ENCODE measurements at regions not wholly inside any gene's neighbourhood (a gene's known extent, or its start where the extent isn't known, plus 50 kb on each side); places are given as distances from the start of the nearest gene placed in this dataset.
"Not testable (repeated sequence)": the region's sequence is repeated elsewhere in the genome, so short reads cannot be mapped to it uniquely, and the experiment has no call there.

DNA sequence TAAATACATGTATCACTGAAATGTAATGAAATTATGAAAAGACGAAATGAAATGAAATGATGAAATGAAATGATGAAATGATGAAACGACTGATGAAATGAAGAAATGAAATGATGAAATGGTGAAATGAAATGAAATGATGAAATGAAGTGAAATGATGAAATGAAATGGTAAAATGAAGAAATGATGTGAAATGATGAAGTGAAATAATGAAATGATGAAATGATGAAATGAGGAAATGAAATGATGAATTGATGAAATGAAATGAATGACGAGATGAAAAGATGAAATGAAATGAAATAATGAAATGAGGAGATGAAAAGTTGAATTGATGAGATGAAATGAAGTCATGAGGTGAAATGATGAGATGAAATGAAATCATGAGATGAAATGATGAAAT is 594.7 kb downstream of the TP53TG3F start:
- Histone ChIP-seq H3K27me3 (ENCODE audit: insufficient read depth, poor library complexity, severe bottlenecking) (peaks cover 10% of the 10 kb centered on the region), H3K4me3 (ENCODE audit: severe bottlenecking) (no peak overlapping the region), H3K36me3 (ENCODE audit: low read depth) (no peaks in the 10 kb centered on the region), H3K9me3 (ENCODE audit: severe bottlenecking) (peaks cover 3% of the 10 kb centered on the region), H3K4me1 (ENCODE audit: insufficient read depth, poor library complexity, severe bottlenecking) (no peaks in the 10 kb centered on the region), H3K27ac (ENCODE audit: poor library complexity, severe bottlenecking) (no peak overlapping the region)
- DNase-seq (ENCODE audit: low spot score): no peak
- TF ChIP-seq, protein P1, sequence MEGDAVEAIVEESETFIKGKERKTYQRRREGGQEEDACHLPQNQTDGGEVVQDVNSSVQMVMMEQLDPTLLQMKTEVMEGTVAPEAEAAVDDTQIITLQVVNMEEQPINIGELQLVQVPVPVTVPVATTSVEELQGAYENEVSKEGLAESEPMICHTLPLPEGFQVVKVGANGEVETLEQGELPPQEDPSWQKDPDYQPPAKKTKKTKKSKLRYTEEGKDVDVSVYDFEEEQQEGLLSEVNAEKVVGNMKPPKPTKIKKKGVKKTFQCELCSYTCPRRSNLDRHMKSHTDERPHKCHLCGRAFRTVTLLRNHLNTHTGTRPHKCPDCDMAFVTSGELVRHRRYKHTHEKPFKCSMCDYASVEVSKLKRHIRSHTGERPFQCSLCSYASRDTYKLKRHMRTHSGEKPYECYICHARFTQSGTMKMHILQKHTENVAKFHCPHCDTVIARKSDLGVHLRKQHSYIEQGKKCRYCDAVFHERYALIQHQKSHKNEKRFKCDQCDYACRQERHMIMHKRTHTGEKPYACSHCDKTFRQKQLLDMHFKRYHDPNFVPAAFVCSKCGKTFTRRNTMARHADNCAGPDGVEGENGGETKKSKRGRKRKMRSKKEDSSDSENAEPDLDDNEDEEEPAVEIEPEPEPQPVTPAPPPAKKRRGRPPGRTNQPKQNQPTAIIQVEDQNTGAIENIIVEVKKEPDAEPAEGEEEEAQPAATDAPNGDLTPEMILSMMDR (IDR thresholded peaks at IDR 0.05; ENCODE audit: poor library complexity, severe bottlenecking): no peak
- no peak for ATAC-seq (ENCODE audit: low read depth)

DNA sequence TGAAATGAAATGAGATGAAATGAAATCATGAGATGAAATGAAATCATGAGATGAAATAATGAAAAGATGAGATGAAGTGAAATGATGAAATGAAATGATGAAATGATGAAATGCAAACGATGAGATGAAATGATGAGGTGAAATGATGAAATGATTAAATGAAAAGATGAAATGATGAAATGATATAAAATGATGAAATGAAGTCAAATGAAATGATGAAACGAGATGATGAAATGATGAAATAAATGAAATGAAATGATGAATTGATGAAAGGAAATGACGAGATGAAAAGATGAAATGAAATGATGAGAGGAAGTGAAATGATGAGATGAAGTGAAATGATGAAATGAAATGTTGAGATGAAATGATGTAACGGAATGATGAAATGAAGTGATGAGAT is 595.6 kb downstream of the TP53TG3F start:
- H3K27me3 ChIP-seq (ENCODE audit: insufficient read depth, poor library complexity, severe bottlenecking): peaks cover 4% of the 10 kb centered on the region
- peaks cover 3% of the 10 kb centered on the region for H3K9me3 ChIP-seq (ENCODE audit: severe bottlenecking)
- ATAC-seq (ENCODE audit: low read depth) (no peak), DNase-seq (ENCODE audit: low spot score) (no peak)
- no peak overlapping the region for H3K27ac ChIP-seq (ENCODE audit: poor library complexity, severe bottlenecking)
- no peaks in the 10 kb centered on the region for H3K36me3 ChIP-seq (ENCODE audit: low read depth)
- TF ChIP-seq, protein P1 (IDR thresholded peaks at IDR 0.05; ENCODE audit: poor library complexity, severe bottlenecking): no peak
- no peaks in the 10 kb centered on the region for H3K4me1 ChIP-seq (ENCODE audit: insufficient read depth, poor library complexity, severe bottlenecking)
- no peak overlapping the region for H3K4me3 ChIP-seq (ENCODE audit: severe bottlenecking)

DNA sequence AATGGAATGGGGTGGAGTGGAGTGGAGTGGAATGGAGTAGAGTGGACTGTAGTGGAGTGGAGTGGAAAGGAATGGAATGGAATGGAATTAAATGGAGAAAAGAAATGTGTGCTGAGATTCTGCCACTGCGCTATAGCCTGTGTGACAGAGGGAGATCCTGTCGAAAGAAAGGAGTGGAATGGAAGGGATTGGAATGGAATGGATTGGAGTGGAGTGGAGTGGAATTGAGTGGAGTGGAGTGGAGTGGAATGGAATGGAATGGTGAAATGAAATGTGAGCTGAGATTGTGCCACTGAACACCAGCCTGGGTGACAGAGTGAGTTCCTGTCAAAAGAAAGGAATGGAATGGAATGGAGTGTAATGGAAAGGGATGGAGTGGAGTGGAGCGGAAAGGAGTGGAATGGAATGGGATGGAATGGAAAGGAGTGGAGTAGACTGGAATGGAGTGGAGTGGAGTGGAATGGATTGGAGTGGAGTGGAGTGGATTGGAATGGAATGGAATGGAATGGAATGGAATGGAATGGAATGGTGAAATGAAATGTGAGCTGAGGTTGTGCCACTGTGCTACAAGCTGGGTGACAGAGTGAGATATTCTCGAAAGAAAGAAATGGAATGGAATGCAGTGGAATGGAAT is 603.3 kb downstream of the TP53TG3F start:
- H3K4me1 ChIP-seq (ENCODE audit: insufficient read depth, poor library complexity, severe bottlenecking); H3K9me3 ChIP-seq (ENCODE audit: severe bottlenecking); H3K27ac ChIP-seq (ENCODE audit: poor library complexity, severe bottlenecking); H3K4me3 ChIP-seq (ENCODE audit: severe bottlenecking); H3K36me3 ChIP-seq (ENCODE audit: low read depth); DNase-seq (ENCODE audit: low spot score); H3K27me3 ChIP-seq (ENCODE audit: insufficient read depth, poor library complexity, severe bottlenecking); ATAC-seq (ENCODE audit: low read depth): not testable (repeated sequence)

GRCh38 chr16:34063498-34064157 is 604.2 kb downstream of the TP53TG3F start:
- H3K36me3 ChIP-seq (ENCODE audit: low read depth); H3K4me3 ChIP-seq (ENCODE audit: severe bottlenecking); H3K27ac ChIP-seq (ENCODE audit: poor library complexity, severe bottlenecking); H3K9me3 ChIP-seq (ENCODE audit: severe bottlenecking); ATAC-seq (ENCODE audit: low read depth); H3K27me3 ChIP-seq (ENCODE audit: insufficient read depth, poor library complexity, severe bottlenecking); DNase-seq (ENCODE audit: low spot score); H3K4me1 ChIP-seq (ENCODE audit: insufficient read depth, poor library complexity, severe bottlenecking): not testable (repeated sequence)

DNA sequence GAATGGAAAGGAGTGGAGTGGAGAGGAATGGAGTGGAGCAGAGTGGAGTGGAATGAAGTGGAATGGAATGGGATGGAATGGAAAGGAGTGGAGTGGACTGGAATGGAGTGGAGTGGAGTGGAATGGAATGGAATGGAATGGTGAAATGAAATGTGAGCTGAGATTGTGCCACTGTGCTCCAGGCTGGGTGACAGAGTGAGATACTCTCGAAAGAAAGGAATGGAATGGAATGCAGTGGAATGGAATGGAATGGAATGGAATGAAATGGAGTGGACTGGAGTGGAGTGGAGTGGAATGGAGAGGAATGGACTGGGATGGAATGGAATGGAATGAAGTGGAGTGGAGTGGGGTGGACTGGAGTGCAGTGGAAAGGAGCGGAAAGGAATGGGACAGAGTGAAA is 605.2 kb downstream of the TP53TG3F start:
- not testable (repeated sequence) for H3K27me3 ChIP-seq (ENCODE audit: insufficient read depth, poor library complexity, severe bottlenecking); H3K4me1 ChIP-seq (ENCODE audit: insufficient read depth, poor library complexity, severe bottlenecking); H3K36me3 ChIP-seq (ENCODE audit: low read depth); H3K4me3 ChIP-seq (ENCODE audit: severe bottlenecking); DNase-seq (ENCODE audit: low spot score); H3K9me3 ChIP-seq (ENCODE audit: severe bottlenecking); H3K27ac ChIP-seq (ENCODE audit: poor library complexity, severe bottlenecking); ATAC-seq (ENCODE audit: low read depth)

GRCh38 chr16:34069731-34070130 is 610.3 kb downstream of the TP53TG3F start:
- not testable (repeated sequence) for H3K4me3 ChIP-seq (ENCODE audit: severe bottlenecking); ATAC-seq (ENCODE audit: low read depth); DNase-seq (ENCODE audit: low spot score); H3K36me3 ChIP-seq (ENCODE audit: low read depth); H3K27ac ChIP-seq (ENCODE audit: poor library complexity, severe bottlenecking); H3K27me3 ChIP-seq (ENCODE audit: insufficient read depth, poor library complexity, severe bottlenecking); H3K4me1 ChIP-seq (ENCODE audit: insufficient read depth, poor library complexity, severe bottlenecking)
- peaks cover 16% of the 10 kb centered on the region for H3K9me3 ChIP-seq (ENCODE audit: severe bottlenecking)

GRCh38 chr16:34078691-34079090 is 619.3 kb downstream of the TP53TG3F start:
- TF ChIP-seq, protein P1 (IDR thresholded peaks at IDR 0.05; ENCODE audit: poor library complexity, severe bottlenecking): no peak
- Histone ChIP-seq H3K27me3 (ENCODE audit: insufficient read depth, poor library complexity, severe bottlenecking) (no peaks in the 10 kb centered on the region), H3K27ac (ENCODE audit: poor library complexity, severe bottlenecking) (no peak overlapping the region), H3K9me3 (ENCODE audit: severe bottlenecking) (peaks cover 30% of the 10 kb centered on the region), H3K4me1 (ENCODE audit: insufficient read depth, poor library complexity, severe bottlenecking) (no peaks in the 10 kb centered on the region), H3K4me3 (ENCODE audit: severe bottlenecking) (no peak overlapping the region), H3K36me3 (ENCODE audit: low read depth) (no peaks in the 10 kb centered on the region)
- ATAC-seq (ENCODE audit: low read depth) (no peak), DNase-seq (ENCODE audit: low spot score) (no peak)

DNA sequence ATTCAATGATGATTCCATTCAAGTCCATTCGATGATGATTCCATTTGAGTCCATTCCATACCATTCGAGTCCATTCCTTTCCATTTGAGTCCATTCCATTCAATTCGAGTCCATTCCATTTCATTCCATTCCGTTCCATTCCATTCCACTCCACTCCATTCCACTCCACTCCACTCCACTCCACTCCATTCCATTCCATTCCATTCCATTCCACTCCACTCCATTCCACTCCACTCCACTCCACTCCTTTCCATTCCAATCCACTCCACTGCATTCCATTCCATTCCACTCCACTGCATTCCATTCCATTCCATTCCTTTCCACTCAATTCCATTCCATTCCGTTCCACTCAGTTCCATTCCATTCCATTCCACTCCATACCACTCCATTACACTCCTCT is 625.6 kb downstream of the TP53TG3F start:
- not testable (repeated sequence) for ATAC-seq (ENCODE audit: low read depth); H3K4me1 ChIP-seq (ENCODE audit: insufficient read depth, poor library complexity, severe bottlenecking); H3K36me3 ChIP-seq (ENCODE audit: low read depth); H3K27ac ChIP-seq (ENCODE audit: poor library complexity, severe bottlenecking); DNase-seq (ENCODE audit: low spot score); H3K4me3 ChIP-seq (ENCODE audit: severe bottlenecking); H3K27me3 ChIP-seq (ENCODE audit: insufficient read depth, poor library complexity, severe bottlenecking)
- H3K9me3 ChIP-seq (ENCODE audit: severe bottlenecking): peaks cover 33% of the 10 kb centered on the region

- ATAC-seq (ENCODE audit: low read depth); H3K4me3 ChIP-seq (ENCODE audit: severe bottlenecking): not testable (repeated sequence)
Observed at GRCh38 chr16:34095006-34095405, 635.6 kb downstream of the TP53TG3F start.

More at GRCh38 chr16:34095006-34095405, 635.6 kb downstream of the TP53TG3F start:
- not testable (repeated sequence) for H3K27me3 ChIP-seq (ENCODE audit: insufficient read depth, poor library complexity, severe bottlenecking); H3K27ac ChIP-seq (ENCODE audit: poor library complexity, severe bottlenecking); H3K4me1 ChIP-seq (ENCODE audit: insufficient read depth, poor library complexity, severe bottlenecking); H3K36me3 ChIP-seq (ENCODE audit: low read depth); DNase-seq (ENCODE audit: low spot score)
- peaks cover 20% of the 10 kb centered on the region for H3K9me3 ChIP-seq (ENCODE audit: severe bottlenecking)
